GM08714 (cell line): ENCODE measurements at regions not wholly inside any gene's neighbourhood (a gene's known extent, or its start where the extent isn't known, plus 50 kb on each side); places are given as distances from the start of the nearest gene placed in this dataset.

Experiments used
- H3K4me3 ChIP-seq: fragments of 200-500 bp; sonication (Bioruptor generic); 2 replicates; pipeline ENCODE4 v1.5.1; 2014; ENCODE audit warnings: mild to moderate bottlenecking, low read length, inconsistent platforms
- ZNF274 ChIP-seq: IDR thresholded peaks from 2 replicates; pipeline ENCODE4 v1.6.1; 2012; ENCODE audit warnings: mild to moderate bottlenecking, low read depth, low read length

DNA sequence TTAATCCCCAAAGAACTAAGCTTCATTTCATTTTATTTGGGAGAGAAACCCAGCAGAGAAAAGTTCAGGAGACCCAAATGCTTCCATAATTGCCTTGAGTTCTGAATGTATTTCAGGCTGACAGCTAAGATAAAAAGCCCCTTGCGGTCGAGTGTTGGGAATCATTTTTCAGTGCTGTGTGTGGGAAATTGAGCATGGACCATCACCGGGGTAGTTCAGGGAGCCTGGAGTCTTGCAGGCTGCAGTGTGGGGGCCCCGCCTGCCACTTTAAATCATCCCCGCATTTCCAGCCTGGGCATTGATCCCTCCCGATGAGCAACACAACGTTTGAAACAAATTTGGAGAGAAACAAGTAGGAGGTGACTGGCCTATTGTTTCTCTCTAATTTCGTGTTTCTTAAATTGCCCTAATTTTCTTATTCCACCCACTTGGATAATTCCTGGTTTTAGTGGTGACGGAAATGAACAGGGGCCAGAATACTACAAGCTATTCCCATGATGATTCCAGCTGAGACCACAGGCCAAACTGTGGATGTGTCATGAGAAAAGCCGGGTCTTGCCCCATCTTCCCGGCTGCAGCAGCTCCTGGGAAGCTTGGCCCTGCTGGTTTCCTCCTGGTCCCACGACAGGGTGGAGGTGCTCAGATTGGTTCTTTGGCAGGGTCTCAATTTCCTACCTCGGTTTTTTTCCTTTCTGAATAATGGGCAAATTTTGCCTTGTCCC is 75.1 kb downstream of the FOXL1 start:
- TF ChIP-seq ZNF274, result no peak
- no peak overlapping the region for H3K4me3 ChIP-seq

DNA sequence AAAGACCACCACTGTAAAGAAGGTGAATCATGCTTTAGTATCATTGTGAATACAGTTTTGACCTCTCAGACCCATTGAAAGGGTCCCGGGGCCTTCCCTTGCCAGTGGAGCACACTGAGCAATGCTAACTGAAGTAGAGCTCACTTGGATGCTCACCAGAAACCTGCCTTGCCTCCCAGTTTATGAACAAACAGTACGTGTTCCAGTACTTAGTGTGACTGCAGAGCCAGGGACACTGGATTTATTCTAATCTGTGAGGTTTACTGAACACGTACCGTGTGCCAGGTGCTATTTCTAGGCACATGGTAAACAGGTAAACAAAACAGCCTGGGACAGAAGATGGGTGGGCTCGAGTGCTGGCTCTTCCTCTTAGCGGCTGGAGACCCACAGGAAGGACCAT is 79.6 kb downstream of the FOXL1 start:
- H3K4me3 ChIP-seq, result no peak overlapping the region
- no peak for TF ChIP-seq ZNF274

DNA sequence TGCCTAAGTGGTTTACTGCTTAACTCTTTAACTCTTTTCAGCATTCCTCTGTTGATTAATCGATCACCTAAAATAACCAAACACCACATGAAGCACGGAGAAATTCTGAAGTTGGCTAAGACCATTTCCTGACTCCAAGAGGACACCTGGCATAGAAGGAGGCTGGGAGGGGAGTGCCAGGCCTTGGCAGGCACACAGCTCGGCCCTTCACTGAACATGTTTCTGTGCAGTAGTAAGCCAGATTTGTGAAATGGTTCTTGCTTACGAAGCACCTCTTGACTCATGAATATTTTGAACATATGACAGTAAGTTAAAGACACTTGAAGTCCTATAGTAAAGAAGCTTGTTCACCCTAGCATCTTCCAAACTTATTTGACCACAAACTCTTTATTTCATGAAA is 82.3 kb downstream of the FOXL1 start:
- H3K4me3 ChIP-seq, result no peak overlapping the region
- no peak for TF ChIP-seq ZNF274

- TF ChIP-seq ZNF274, result no peak
- no peak overlapping the region for H3K4me3 ChIP-seq
Measured at GRCh38 chr16:86661706-86662105, 83.4 kb downstream of the FOXL1 start.

DNA sequence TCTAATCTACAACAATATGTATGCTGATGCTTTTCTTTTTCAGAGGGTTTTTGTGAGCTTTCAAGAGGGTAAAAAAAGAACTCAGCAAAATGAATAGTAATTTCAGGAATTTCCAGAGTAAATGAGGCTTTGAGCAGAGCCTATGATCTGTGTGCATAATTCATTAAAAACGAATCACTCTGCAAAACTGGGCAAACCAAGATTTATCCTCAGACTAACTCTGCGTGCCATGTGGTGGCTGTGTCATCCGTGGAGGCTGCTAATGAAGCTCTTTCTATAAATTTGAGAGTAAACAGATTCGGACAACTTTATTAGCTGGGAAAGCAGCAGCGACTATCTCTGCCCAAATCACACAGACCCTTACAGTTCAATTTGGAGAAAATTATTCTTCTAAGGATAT is 83.8 kb downstream of the FOXL1 start:
- TF ChIP-seq ZNF274, result no peak
- H3K4me3 ChIP-seq, result no peak overlapping the region

DNA sequence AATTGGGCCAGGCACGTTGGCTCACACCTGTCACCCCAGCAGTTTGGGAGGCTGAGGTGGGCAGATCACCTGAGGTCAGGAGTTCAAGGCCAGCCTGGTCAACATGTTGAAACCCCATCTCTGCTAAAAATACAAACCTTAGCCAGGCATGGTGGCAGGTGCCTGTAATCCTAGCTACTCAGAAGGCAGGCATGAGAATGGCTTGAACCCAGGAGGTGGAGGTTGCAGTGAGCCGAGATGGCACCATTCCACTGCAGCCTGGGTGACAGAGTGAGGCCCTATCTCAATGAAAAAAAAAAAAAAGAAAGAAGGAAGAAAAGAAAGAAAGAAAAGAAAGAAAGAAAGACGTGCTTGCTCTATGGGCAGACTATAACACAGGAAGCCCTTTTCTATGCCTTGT is 84.4 kb downstream of the FOXL1 start:
- TF ChIP-seq ZNF274, result no peak
- H3K4me3 ChIP-seq, result no peak overlapping the region

- no peak overlapping the region for H3K4me3 ChIP-seq
- no peak for TF ChIP-seq ZNF274
Measured at GRCh38 chr16:86663685-86664521, 85.6 kb downstream of the FOXL1 start.

GRCh38 chr16:86664522-86665318 is 86.4 kb downstream of the FOXL1 start:
- H3K4me3 ChIP-seq, result no peak overlapping the region
- TF ChIP-seq ZNF274, result no peak

GRCh38 chr16:86665319-86665675 is 86.9 kb downstream of the FOXL1 start:
- TF ChIP-seq ZNF274, result no peak
- no peak overlapping the region for H3K4me3 ChIP-seq

DNA sequence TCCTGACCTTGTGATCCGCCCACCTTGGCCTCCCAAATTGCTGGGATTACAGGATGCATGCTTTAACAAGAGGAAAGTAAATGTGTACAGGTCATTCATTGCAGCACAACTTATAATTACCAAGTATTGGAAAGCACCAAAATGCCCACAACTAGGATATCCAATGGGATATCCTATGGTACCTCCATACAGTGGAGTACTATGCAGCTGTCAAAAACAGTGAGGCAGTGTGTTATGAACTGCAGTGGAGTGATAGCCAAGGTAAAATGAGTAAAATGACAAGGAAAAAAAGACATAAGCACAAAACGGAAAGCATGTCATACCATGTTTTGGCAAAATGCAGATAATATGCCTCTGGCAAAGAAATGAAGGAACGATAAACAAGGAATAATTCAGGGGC is 87.6 kb downstream of the FOXL1 start:
- TF ChIP-seq ZNF274, result no peak
- H3K4me3 ChIP-seq, result no peak overlapping the region

DNA sequence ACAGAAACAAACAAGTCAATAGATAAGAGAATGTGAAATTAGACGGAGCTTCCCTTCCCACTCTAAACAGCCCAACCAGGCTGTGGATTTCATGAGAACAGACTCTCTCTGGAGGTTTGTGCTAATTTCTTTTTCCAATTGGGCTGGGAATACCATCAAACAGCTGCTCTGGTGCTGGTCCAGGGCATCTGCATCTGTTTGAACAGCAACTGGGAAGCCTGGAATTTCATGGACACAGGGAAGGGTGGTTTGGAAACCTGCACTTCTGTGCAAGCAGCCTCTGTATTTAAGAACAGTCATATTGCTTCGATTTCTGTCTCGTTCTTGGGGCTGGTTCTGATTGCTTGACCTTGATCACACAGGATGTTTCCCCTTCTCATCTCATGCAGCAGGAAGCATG is 88.7 kb downstream of the FOXL1 start:
- no peak overlapping the region for H3K4me3 ChIP-seq
- TF ChIP-seq ZNF274, result no peak

DNA sequence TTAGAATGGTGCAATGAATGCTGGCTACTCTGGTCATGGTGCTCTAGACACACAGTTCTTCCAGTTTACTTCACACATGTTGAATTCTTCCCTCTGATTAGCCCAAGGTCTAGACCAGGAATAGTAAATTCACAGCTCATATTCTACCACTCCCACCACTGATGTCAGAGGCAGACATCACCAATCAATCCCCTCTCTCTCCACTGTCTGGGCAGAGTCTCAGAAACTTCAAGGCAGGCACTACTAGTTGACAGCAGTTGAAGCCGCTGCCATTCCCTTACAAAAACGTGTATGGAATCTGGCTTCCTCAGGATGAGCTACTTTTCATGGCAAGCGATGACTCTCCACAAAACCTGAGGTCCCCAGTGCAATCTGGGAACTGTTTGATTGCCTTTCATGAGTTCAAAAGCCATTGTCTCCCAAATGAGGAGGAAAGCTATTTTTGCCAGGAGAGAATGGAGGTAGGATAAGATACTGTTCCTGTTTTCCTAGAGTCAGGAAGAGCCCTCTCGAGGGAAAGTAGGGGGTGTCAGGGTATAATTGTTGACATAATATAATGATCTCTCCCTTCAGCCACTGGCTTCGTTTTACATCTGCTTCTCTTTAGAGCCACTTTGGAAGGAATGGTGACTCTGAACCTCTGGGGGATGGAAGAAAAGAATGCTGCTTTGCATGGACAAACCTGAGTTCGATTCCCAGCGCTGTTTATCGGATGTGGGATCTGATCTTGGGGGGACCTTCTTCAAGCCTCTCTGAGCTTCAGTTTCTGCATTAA is 90.0 kb downstream of the FOXL1 start:
- H3K4me3 ChIP-seq, result no peak overlapping the region
- no peak for TF ChIP-seq ZNF274

DNA sequence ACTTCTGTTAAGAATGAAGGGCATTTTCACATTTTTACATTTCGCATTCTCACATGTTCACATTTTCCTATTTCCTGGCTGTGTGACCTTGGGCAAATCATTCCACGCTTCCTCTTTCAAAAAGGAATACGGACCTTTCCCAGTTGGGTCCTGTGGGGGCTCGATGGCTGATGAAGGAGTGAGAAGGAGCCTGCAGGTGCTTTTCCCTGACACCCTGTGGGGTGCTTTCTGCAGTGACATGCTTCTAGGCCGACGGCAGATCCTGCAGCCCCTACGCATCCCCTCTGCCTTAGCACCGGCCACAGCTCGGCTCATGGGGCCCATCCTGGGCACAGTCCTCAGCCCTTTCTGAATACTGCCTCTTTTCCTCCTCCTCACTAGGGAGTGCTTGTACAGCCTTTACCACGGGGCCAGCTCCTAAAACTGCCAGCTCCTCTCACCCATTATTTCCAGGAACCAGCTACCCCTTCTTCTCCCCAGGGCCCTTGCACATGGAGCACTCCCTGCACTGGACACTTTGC is 91.0 kb downstream of the FOXL1 start:
- H3K4me3 ChIP-seq, result no peak overlapping the region
- TF ChIP-seq ZNF274, result no peak
